ENCODE measurements at regions not wholly inside any gene's neighbourhood (a gene's known extent, or its start where the extent isn't known, plus 50 kb on each side); places are given as distances from the start of the nearest gene placed in this dataset.

DNA sequence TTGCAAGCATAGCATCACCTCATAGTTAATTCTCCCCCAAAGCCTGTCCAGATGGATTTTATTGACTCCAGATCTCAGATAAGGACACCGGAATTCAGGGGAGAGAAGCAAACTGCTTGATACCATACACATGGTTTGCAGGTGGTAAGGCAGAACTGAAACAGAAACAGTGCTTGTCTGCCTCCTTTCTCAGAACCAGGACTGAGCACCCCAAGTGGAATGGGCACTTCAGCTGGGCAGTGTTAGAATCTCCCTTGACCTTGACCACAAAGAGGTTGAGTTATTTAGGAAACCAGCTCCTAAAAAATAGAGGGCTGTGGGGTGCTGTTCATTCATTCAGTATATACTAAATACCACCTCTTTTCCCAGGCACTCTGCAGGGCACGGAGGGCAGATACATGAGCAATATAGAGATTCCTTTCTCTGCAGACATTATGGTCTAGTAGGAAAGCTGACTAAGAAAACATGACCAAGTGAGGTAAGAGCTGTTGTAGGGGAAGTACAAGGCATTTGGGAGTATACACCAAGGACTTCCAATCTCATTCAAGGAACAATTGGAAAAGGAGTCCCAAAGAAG, 185.2 kb downstream of the C1orf94 start:
- intact Hi-C loops (cut with micrococcal nuclease; ENCODE audit: unreplicated experiment): no loop called here
- no peaks in the 10 kb centered on the region for H3K4me1 ChIP-seq (ENCODE audit: control insufficient read depth, insufficient read depth, low read length)
- in situ Hi-C loops (cut with HindIII; ENCODE audit: low pct_unique_long_range_greater_than_20kb, low sequenced_read_pairs): no loop called here
- no peak overlapping the region for H3K4me3 ChIP-seq (ENCODE audit: low read depth in 2 of 2, low read length in 2 of 2)
- no peaks in the 10 kb centered on the region for H3K36me3 ChIP-seq (ENCODE audit: control insufficient read depth, insufficient read depth, low read length)
- no peaks in the 10 kb centered on the region; the same call in 1 of the 2 replicates for H3K27me3 ChIP-seq (ENCODE audit: control insufficient read depth, insufficient read depth, low read length)
- ChIA-PET POLR2A (no interaction called here), CTCF (no interaction called here)
- DNase-seq (ENCODE audit: low read depth, low spot score): no peak
- BruUV-seq (replicated peaks): no TSS peak
- no peak for ATAC-seq
- H3K27ac ChIP-seq (ENCODE audit: low read length): no peak overlapping the region
- TF ChIP-seq, protein P1, sequence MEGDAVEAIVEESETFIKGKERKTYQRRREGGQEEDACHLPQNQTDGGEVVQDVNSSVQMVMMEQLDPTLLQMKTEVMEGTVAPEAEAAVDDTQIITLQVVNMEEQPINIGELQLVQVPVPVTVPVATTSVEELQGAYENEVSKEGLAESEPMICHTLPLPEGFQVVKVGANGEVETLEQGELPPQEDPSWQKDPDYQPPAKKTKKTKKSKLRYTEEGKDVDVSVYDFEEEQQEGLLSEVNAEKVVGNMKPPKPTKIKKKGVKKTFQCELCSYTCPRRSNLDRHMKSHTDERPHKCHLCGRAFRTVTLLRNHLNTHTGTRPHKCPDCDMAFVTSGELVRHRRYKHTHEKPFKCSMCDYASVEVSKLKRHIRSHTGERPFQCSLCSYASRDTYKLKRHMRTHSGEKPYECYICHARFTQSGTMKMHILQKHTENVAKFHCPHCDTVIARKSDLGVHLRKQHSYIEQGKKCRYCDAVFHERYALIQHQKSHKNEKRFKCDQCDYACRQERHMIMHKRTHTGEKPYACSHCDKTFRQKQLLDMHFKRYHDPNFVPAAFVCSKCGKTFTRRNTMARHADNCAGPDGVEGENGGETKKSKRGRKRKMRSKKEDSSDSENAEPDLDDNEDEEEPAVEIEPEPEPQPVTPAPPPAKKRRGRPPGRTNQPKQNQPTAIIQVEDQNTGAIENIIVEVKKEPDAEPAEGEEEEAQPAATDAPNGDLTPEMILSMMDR (IDR thresholded peaks at IDR 0.05): no peak
- TF ChIP-seq TCF7L2 (IDR thresholded peaks at IDR 0.05; ENCODE audit: low read depth, low read length) (no peak), SIN3A (IDR thresholded peaks at IDR 0.05; ENCODE audit: borderline replicate concordance, insufficient read depth, low read depth, low read length) (no peak), POLR2AphosphoS5 (IDR thresholded peaks at IDR 0.05; ENCODE audit: low read depth, low read length) (no peak)
- TF ChIP-seq, protein P2, sequence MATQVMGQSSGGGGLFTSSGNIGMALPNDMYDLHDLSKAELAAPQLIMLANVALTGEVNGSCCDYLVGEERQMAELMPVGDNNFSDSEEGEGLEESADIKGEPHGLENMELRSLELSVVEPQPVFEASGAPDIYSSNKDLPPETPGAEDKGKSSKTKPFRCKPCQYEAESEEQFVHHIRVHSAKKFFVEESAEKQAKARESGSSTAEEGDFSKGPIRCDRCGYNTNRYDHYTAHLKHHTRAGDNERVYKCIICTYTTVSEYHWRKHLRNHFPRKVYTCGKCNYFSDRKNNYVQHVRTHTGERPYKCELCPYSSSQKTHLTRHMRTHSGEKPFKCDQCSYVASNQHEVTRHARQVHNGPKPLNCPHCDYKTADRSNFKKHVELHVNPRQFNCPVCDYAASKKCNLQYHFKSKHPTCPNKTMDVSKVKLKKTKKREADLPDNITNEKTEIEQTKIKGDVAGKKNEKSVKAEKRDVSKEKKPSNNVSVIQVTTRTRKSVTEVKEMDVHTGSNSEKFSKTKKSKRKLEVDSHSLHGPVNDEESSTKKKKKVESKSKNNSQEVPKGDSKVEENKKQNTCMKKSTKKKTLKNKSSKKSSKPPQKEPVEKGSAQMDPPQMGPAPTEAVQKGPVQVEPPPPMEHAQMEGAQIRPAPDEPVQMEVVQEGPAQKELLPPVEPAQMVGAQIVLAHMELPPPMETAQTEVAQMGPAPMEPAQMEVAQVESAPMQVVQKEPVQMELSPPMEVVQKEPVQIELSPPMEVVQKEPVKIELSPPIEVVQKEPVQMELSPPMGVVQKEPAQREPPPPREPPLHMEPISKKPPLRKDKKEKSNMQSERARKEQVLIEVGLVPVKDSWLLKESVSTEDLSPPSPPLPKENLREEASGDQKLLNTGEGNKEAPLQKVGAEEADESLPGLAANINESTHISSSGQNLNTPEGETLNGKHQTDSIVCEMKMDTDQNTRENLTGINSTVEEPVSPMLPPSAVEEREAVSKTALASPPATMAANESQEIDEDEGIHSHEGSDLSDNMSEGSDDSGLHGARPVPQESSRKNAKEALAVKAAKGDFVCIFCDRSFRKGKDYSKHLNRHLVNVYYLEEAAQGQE (IDR thresholded peaks at IDR 0.05; ENCODE audit: insufficient read depth in 1 of 2, low read depth in 2 of 2, low read length in 1 of 2): no peak
- H3K9me3 ChIP-seq (ENCODE audit: control insufficient read depth, insufficient read depth, low read depth, low read length): no peaks in the 10 kb centered on the region

DNA sequence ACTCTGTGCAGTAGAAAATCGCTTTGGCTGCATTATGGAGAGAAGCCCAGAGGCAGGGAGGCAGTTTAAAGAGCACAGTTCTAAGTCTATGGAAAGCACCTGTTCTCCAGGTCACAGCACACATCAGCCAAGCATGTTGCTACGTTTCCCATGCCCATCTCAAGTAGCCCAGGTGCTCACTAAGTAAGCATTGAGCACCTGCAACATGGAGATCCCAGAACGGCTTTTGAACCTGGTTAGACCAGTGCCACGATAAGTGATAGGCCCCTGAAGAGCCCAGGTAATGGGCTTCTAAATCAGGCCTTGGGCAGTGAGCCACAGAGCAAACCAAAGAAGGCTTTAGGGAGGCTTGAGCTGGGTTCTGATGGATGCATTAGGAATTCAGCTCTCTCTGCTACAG, 186.2 kb downstream of the C1orf94 start:
- TF ChIP-seq TCF7L2 (IDR thresholded peaks at IDR 0.05; ENCODE audit: low read depth, low read length) (no peak), POLR2AphosphoS5 (IDR thresholded peaks at IDR 0.05; ENCODE audit: low read depth, low read length) (no peak), SIN3A (IDR thresholded peaks at IDR 0.05; ENCODE audit: borderline replicate concordance, insufficient read depth, low read depth, low read length) (no peak)
- TF ChIP-seq, protein P2 (IDR thresholded peaks at IDR 0.05; ENCODE audit: insufficient read depth in 1 of 2, low read depth in 2 of 2, low read length in 1 of 2): no peak
- TF ChIP-seq, protein P1 (IDR thresholded peaks at IDR 0.05): no peak
- H3K9me3 ChIP-seq (ENCODE audit: control insufficient read depth, insufficient read depth, low read depth, low read length): no peaks in the 10 kb centered on the region
- intact Hi-C loops (cut with micrococcal nuclease; ENCODE audit: unreplicated experiment) (no loop called here), in situ Hi-C loops (cut with HindIII; ENCODE audit: low pct_unique_long_range_greater_than_20kb, low sequenced_read_pairs) (no loop called here)
- H3K27me3 ChIP-seq (ENCODE audit: control insufficient read depth, insufficient read depth, low read length): no peaks in the 10 kb centered on the region; the same call in 1 of the 2 replicates
- ChIA-PET POLR2A (no interaction called here), CTCF (no interaction called here)
- no peak for DNase-seq (ENCODE audit: low read depth, low spot score)
- no peaks in the 10 kb centered on the region for H3K36me3 ChIP-seq (ENCODE audit: control insufficient read depth, insufficient read depth, low read length)
- no peak overlapping the region for H3K27ac ChIP-seq (ENCODE audit: low read length)
- BruUV-seq (replicated peaks): no TSS peak
- H3K4me1 ChIP-seq (ENCODE audit: control insufficient read depth, insufficient read depth, low read length): no peaks in the 10 kb centered on the region
- ATAC-seq: no peak
- no peak overlapping the region for H3K4me3 ChIP-seq (ENCODE audit: low read depth in 2 of 2, low read length in 2 of 2)

Measured in Panc1 (cell line).